GM21723 (cell line): ENCODE measurements at regions not wholly inside any gene's neighbourhood (a gene's known extent, or its start where the extent isn't known, plus 50 kb on each side); places are given as distances from the start of the nearest gene placed in this dataset.

Experiments
- ATAC-seq: cut with Tn5 transposase; IDR thresholded peaks from one replicate; pipeline ENCODE4 v1.9.1; 2021; ENCODE audit warnings: mild to moderate bottlenecking, moderate library complexity; ENCODE audit not compliant: unreplicated experiment

DNA sequence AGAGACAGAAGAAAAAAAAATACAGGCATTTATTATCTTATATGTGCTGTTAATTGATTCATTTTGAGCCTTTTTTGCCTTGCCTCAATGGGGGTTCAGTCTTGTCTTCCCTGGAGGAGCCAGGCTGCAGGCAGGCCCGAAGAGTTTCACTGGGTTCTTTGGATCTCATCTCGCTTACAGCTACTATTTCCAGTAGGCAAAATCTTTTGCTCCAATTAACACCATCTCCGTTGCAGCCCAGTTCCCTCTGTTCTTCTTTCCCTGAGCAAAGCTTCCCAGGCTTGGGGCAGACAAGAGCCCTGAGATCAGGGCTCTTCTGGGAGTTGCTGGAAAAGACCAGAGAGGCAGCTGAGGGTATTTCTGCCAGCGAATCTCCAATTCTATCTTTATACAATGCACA is 168.8 kb upstream of the CELF4 start:
- no peak for ATAC-seq

DNA sequence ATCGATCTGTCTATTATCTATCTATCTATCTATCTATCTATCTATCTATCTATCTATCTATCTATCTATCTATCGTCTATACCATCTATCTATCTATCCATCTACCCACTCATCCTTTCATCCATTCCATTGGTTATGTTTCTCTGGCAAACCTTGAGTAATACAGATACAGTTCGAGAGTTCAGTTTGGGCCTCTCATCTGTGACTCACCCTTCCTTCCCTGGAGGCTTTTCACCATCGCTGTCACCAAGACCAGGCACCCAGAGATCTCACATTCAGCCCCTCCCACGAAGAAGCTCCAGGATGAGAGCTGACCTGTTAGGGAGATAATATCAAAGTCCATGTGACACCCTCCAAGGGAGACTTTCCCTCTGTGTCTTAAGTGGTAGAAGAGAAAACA is 164.1 kb upstream of the CELF4 start:
- no peak for ATAC-seq

DNA sequence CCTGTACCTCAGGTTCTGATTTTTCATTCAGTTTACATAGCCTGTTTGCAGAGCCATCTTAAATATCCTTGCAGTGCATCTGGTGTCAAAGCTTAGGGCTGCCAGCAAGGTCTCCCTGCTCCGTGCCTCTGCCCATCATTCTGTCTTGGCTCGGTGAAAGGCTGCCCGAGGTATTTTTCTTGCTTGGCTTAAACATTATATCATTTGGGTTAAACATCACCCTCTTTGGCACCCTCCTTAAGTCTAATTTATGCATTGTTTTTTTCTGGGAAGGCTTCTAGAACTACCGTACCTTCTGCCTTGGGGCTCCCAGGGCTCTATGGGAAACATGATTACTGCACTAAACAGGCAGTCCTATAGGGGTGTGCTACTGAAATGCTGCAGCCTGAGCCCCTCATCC is 158.6 kb upstream of the CELF4 start:
- no peak for ATAC-seq

DNA sequence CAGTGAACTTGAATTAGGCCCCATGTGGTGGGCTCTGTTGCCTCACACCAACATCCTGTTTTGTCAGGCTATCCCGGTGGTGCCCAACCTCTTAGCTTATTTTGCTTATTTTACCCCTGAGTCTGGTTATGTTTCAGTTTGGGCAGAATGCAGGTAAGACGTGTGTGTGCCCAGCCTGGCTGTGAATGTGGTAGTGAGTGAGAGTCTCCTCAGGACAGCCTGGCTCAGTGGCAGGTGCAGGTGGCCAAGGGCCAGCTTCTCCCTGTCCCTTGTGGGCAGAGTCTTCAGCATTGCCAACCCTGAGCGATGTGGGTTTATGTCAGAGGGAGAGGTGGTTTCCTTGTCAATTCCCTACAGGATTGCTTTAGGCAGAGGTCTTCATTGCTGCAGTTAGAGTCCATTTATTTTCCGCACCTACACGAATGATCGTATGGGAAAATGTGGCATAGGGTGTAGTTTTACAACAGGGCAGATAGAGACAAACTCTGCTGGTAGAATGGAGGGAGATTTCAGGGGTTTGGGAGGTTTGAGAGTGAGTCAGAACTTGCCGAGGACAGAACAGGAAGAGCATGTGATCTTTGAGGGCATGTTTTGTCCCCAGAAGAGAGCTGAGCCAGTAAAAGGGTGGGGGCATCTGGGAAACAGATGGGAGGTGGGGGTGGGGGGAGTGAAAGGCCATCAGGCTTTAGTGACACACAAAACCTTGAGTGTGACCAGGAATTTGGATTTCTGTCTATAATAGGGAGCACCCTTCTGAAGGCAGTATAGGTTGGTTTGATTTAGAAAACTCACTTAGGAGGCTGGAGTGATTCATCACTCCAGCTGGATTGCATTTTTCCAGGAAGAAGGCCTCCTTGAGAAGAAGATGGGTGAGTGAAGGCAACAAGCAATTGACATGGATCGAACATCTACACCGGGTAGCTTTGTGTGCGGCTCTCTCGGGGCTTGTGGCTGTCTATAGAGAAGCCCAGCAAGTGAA is 156.2 kb upstream of the CELF4 start:
- ATAC-seq = no peak

DNA sequence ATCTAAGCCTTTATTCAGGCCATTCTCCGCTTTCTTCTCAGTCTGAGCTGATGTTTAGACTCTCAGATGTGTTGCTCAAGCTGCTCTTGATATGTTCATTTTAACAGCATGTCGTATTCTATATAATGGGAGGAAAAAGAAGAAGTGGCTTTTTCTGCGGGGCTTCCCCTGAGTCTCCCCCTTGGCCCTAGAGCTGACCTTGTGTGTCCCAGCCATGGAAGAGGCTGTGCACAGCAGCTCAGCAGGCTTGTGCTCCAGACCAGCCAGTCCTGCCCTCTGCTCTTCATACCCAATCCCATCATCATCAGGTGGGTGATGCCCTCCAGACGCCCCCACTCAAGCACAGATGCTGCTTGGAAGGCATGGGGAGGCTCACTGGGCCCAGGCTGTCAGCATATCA is 155.1 kb upstream of the CELF4 start:
- no peak for ATAC-seq

DNA sequence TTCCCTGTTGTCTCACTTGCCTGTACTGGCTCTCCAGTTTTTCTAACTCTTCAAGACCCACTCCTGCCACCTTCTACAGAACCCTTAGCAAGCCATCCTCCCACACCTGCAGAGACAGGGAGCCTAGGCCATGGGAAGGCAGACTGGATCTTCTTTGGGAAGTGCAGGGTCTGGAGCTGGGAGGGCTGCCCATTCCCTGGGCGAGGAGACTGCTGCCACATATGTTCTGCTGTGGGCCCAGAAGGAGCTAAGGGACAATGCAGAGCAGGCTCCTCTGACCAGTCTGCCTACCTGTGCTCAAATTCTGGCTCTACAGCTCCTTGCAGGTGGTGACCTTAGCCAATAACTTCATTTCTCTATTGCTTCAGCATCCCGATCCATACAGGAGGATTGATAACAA is 152.1 kb upstream of the CELF4 start:
- ATAC-seq = no peak

DNA sequence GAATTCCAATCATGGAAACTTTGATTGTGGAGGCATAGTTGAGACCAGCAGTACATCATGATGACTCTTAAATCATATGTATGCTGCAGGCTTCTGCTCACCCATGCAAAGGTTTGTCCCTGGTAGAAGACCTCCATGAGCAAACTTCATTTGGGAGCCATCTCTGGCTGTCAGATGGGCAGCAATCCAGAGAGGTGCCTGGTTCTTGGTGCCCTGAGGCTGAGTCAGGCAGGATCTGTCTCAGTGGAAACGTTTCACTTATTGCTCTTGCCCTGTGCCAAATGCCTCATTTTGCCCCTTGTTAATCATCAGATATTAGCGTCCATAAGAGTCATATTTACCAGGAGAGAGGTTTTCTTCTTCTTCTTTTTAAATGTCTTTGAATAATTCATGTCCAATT is 151.5 kb upstream of the CELF4 start:
- ATAC-seq = no peak

DNA sequence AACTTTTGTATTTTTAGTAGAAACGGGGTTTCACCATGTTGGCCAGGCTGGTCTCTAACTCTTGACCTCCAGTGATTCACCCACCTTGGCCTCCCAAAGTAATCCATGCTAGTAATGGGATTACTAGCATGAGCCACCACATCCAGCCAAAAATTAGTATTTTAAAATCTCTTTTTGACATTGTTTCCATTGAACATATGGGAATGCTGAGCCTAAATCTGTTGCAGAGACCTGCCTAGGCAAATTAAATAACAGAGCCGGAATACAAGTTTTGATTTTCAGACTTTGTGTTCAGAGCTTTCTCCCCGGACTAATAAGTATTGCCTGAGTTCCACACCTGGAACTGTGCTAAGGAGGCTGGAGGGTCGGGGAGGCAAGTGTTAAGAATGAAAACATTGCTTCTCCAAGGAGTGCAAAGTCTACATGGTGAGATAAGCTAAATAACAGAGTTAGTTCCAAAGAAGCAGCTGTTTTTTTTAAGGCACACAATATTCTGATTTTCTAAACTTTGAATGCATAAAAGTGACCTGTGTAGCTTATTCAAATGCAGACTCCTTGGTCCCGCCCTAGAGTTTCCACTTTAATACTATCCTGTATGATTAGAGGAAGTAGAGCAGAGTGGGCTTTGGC is 150.6 kb upstream of the CELF4 start:
- ATAC-seq = no peak

DNA sequence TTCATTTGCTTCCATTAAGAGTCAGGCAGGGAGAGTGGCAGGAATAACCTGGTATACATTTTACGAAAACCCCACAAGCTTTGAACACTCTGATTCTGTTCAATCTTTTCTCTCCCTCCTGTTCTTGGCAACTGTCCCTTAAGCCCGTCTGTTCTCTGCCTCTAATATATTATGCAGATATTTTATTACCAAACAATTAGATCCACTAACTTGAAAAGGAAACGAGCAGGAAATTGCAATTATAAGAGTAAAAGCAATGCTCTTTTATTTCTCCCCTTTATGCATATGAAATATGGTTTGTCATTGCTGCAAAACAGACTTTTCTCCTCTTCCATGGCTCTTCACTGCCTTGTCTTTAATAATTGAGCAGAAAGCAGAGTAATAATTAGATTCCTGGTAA is 149.1 kb upstream of the CELF4 start:
- ATAC-seq = no peak

DNA sequence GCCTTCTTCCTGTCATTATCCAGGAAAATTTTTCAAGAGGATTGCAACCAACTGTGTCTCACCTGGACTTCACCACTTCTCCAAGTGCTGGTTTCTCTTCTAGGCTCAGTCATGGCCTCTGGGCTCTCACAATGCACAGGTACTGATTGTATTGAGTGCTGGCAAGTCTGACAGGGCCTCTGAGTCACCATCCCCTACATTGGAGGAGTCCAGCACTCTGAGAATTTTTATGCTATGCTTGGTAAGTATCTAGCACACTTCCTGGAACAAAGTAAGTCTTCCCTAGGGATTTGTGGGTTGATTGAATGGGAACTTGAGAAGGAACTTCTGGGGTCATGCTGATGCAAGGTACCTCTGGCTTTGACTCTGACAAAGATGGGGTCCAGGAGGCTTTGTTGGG is 147.2 kb upstream of the CELF4 start:
- ATAC-seq = no peak

DNA sequence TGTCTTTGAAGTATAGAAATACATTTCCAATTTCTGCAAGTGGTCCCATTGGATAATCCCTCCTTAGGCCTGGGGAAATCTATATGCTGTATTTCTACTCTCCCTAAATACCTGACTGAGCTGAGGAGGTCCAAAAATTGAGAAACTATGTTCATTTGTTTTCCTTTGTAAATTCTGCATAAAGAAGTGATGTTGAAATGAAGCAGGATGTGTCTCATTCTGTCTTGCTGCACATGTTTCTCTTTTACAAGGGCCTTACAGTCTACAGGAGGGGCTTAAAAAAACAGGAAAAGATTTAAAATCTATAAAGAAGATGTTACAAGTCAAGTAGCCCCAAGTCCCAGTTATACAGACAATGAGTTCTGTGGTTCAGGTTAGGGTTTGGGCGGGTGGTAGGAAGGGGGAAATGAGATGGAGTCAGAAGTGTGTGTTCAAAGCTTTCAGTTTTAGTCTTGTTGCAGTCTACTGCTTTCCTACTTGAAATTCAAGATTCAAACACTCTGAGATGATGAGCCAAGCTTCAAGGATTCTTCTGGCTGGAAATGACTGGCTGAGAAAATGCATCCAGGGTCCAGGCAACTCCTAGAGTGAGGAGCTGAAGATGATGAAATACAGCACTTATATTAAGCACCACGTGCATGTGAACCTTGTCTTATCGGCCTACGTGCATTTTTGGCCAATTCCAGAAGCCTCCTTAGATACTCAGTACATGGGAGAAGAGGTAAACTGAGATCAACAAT is 146.3 kb upstream of the CELF4 start:
- ATAC-seq = no peak

DNA sequence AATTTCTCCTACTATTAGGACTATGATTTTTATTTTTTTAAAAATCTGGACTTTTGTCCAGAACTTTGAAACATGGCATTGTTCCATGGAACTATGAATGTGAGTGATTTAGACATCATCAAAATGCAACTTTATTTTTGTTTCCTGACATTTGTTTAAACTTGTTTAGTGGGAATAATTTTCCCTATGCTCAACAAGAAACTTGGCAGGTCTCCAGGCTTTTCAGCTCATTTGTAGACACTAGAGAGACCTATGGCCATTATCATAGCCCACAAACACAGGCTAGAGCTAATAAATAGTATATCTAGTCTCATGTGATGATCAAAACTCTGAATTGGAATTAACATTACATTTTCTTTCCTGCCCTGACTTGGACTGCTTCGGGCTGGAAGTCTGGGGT is 145.1 kb upstream of the CELF4 start:
- no peak for ATAC-seq

DNA sequence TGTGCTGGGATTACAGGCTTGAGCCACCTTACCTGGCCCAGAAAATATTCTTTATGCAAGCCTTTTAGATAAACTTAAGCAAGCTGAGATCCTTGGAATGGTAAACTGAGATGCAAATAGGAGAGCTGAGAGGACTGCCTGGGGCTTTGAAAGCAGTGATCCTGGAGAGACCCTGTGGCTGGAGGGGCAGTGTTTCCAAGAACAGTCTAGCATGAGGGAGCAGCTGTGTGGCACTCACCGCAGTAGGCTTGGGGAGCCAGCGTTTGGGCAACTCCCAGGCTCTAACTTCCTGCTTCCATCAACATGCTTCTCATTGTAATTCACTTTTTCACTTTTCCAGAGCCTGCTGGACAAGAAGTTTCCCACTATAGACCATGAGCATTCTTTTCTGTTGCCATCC is 144.1 kb upstream of the CELF4 start:
- ATAC-seq = no peak

DNA sequence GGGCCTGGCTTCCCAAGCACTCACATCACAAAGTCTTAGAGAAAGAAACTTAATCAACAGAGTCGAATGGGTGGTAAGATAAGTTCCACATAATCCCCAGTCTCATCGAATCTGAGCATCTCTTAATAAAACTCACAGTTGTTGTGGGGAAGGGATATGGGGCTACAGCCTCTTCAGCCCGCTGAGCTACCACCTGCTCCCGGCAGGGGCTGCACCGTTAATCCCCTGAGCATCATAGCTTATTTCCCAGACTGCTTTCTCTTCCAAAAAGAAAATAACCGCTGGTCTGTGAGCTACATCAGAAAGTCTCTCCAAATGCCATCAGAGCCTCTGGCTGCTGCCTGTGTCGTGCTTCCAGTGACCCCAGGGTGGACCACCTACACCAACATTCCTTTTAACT is 139.4 kb upstream of the CELF4 start:
- ATAC-seq = no peak

DNA sequence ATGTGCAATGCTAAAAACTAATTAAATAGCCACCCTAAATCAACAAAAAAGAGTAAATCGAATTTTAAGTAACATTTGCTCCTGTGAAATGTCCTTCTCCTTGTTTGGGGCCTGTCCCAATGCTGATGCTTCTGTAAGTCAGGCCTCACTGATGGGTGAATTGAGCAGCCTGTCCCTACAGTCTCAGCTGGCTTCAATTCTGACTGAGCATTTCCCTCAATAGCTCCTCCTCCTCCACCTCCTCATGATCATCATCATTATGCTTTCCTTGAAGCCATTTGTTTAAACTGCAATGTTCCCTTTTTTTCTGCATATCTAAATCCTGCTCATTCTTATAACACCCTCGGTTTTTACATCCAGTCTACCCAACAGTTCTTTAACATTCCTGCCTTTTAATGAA is 137.2 kb upstream of the CELF4 start:
- no peak for ATAC-seq

DNA sequence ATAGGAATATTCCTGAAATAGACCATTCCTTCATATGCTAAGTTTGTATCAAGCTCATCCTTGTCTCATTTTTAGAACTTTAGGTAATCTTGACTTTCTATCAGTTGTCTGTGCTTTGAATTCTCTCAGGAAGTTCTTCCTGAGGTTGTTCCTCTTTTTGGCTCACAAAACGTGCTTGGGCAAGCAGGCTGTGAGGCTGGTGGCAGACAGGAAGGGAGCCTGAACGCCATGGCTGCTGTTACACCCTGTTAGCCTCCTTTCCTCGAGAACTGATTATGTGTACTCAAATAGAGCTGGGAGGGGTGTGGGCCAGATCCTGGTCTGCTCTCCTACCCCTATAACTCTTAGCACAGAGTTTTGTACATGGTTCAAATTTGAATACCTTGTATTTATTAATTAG is 136.4 kb upstream of the CELF4 start:
- ATAC-seq = no peak

DNA sequence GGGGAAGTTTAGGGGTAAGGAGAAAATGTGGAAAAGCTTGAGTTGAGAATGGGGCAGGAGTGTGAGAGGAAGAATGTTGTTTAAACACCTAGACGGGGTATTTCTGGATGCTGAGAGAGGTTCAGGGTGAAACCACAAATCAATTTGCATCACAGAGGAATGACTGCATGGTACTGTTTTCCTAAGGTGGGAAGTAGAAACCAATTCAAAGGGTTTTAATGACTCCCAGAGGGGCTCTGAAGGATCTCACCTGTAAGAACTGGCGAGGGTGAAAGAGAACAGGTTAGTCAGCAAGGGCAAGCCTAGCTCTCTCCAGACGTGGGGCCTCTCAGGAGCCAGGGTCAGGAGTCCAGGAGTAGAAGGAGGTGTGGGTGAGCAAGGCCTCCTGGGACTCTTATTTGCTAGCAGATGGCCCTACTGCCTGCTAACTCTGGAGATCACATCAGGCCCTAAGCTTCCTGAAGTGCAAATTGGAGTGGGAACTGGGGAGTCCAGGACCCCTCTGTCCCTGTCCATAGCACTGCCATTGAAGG is 133.0 kb upstream of the CELF4 start:
- ATAC-seq = no peak

DNA sequence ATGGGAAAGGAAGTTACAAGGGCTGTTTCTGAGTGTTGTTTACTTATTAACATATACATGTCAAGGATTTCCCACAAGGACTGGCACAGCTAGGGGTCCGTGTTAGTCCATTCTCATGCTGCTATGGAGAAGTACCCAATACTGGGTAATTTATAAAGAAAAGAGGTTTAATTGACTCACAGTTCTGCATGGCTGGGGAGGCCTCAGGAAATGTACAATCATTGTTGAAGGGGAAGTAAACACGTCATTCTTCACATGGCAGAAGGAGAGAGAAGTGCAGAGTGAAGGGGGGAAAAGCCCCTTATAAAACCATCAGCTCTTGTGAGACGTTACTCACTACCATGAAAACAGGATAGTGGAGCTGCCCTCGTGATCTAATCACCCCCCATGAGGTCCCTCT is 128.9 kb upstream of the CELF4 start:
- no peak for ATAC-seq

DNA sequence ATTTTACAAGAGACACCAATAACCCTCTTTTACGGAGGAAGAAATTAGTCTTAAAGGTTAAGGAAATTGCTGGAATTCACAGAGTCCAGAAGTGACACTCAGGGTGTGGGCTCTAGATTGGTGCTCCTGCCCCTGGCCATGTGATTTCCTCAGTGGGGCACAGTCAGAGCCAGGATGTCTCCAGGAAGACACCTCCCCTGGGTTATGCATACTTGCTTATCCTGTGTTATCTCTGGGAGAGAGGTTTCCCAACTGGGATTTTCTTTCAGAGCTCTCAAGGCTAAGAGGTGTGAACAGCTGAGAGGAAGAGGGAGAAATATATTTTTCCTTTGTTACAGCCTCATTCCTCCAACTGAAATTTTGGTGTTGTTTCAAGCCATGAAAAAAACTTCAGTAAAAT is 125.6 kb upstream of the CELF4 start:
- ATAC-seq = no peak

DNA sequence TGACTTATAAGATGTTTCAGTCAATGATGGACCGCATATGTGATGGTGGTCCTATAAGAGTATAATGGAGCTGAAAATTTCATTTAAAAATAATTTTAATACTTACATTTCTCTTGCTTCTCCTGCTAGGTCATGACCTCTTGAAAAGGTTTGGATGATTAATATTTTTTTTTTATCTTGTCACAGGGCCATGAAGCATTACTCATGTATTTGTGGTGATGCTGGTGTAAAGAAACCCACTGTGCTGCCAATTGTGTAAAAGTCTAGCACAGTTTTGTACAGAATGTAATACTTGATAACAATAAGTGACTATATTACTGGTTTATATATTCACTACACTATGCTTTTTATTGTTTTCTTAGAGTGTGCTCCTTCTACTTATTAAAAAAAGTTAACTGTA is 124.2 kb upstream of the CELF4 start:
- no peak for ATAC-seq

DNA sequence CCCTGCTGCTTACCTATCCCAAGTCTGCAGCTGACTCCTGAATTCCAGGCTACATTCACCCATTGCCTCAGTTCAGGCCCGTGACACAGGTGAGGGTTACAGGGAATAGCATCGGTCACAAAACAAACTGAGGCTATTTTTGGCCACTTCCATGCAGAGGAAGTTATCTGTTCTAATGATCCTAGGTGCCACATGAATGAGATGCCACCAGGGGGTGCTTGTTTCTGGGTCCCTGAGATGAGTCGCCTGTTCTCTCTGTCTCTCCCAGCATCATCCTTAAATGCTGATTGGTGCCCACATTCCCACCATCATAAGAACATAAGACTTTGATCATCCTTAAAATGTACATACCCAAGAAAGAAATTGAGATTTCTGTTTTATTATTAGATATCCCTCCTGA is 119.0 kb upstream of the CELF4 start:
- ATAC-seq = no peak

DNA sequence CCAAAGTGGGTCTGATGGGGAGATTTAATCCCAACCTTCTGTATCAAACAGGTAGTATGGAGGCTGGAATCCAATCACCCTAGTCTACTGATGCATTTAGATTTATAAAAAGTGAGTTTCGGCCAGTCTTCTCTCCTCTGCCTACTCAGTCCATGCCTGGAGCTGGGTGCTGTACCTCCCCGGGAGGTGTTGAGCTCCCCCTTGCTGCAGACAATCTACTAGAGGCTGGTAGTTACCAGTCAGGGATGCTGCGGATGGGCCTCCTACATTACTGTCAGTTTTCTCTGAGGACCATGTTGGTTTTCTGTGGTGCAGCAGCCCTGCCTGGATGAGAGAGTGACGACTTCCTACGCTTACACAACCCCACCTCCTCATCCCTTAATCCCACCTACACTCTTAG is 118.6 kb upstream of the CELF4 start:
- ATAC-seq = no peak
